Activated CD8-positive, alpha-beta memory T cell treated with anti-CD3 and anti-CD28 coated beads, Interleukin-2, amount 50 U/mL, for 48 hours (primary cell): ENCODE measurements at regions not wholly inside any gene's neighbourhood (a gene's known extent, or its start where the extent isn't known, plus 50 kb on each side); places are given as distances from the start of the nearest gene placed in this dataset.

Experiments
- DNase-seq: peaks from one replicate; pipeline ENCODE4 v3.0.0-alpha.2; 2020

- no peak for DNase-seq
These were observed 437.7 kb downstream of the GPATCH2 start for GRCh38 chr1:217193151-217193550.

- DNase-seq: no peak
These were observed 439.4 kb downstream of the GPATCH2 start for GRCh38 chr1:217191441-217191840.

- no peak for DNase-seq
These were observed 440.5 kb downstream of the GPATCH2 start for GRCh38 chr1:217190359-217190758.

GRCh38 chr1:217189362-217189761 lies 441.5 kb downstream of the GPATCH2 start:
- no peak for DNase-seq

- DNase-seq: no peak
These were observed 442.3 kb downstream of the GPATCH2 start for GRCh38 chr1:217188280-217189237.

- no peak for DNase-seq
These were observed 444.2 kb downstream of the GPATCH2 start for GRCh38 chr1:217186664-217187063.

GRCh38 chr1:217184854-217185253 lies 446.0 kb downstream of the GPATCH2 start:
- no peak for DNase-seq

GRCh38 chr1:217182992-217183391 lies 447.9 kb downstream of the GPATCH2 start:
- no peak for DNase-seq

GRCh38 chr1:217181756-217182155 lies 449.1 kb downstream of the GPATCH2 start:
- no peak for DNase-seq

- no peak for DNase-seq
These were observed 449.6 kb downstream of the GPATCH2 start for GRCh38 chr1:217181176-217181746.

GRCh38 chr1:217180443-217180842 lies 450.4 kb downstream of the GPATCH2 start:
- DNase-seq: no peak

- DNase-seq: no peak
These were observed 441.2 kb upstream of the ESRRG start for GRCh38 chr1:217164403-217164802.

GRCh38 chr1:217153361-217153760 lies 430.1 kb upstream of the ESRRG start:
- DNase-seq: no peak

GRCh38 chr1:217150366-217150765 lies 427.1 kb upstream of the ESRRG start:
- DNase-seq: no peak

- DNase-seq: no peak
These were observed 426.6 kb upstream of the ESRRG start for GRCh38 chr1:217149791-217150190.

GRCh38 chr1:217141711-217142110 lies 418.5 kb upstream of the ESRRG start:
- DNase-seq: no peak

- no peak for DNase-seq
These were observed 417.0 kb upstream of the ESRRG start for GRCh38 chr1:217140041-217140901.

- no peak for DNase-seq
These were observed 416.3 kb upstream of the ESRRG start for GRCh38 chr1:217139513-217139912.

GRCh38 chr1:217138799-217139466 lies 415.7 kb upstream of the ESRRG start:
- DNase-seq: no peak

- DNase-seq: no peak
These were observed 415.0 kb upstream of the ESRRG start for GRCh38 chr1:217138173-217138765.

- DNase-seq: no peak
These were observed 414.1 kb upstream of the ESRRG start for GRCh38 chr1:217137210-217137881.

GRCh38 chr1:217136895-217137205 lies 413.6 kb upstream of the ESRRG start:
- DNase-seq: no peak
